Hepatocyte (in vitro differentiated cells): ENCODE measurements at regions not wholly inside any gene's neighbourhood (a gene's known extent, or its start where the extent isn't known, plus 50 kb on each side); places are given as distances from the start of the nearest gene placed in this dataset.

Experiments
- EZH2 ChIP-seq: fragments of 200-600 bp; sonication (generic); IDR thresholded peaks from 2 replicates; pipeline ENCODE4 v1.6.1; 2016; ENCODE audit warnings: antibody characterized with exemption, mild to moderate bottlenecking, borderline replicate concordance
- TF ChIP-seq, protein P1 (sequence below): fragments of 200-600 bp; sonication (generic); IDR thresholded peaks from 2 replicates; pipeline ENCODE4 v1.5.1; 2016; ENCODE audit warnings: antibody characterized with exemption, mild to moderate bottlenecking; ENCODE audit not compliant: poor library complexity

DNA sequence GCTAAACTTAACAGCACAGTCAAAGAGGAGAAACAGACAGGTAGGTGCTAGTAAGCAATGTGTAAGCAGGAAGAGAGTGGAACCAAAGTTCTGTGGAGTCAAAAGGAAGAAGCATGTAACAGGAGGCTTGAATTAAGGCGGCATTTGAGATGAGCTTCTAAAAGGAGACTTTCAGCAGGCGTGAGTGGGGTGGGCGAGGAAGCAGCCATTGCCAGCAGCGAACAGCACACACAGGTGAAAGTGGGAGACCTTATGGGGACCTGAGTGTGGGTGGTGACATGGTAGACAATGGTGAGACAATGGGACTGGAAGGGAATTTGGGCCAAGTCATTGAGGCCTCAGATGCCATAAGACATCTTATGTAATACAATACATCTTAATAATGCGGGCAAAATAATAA is 195.0 kb downstream of the PAX1 start:
- TF ChIP-seq, protein P1, sequence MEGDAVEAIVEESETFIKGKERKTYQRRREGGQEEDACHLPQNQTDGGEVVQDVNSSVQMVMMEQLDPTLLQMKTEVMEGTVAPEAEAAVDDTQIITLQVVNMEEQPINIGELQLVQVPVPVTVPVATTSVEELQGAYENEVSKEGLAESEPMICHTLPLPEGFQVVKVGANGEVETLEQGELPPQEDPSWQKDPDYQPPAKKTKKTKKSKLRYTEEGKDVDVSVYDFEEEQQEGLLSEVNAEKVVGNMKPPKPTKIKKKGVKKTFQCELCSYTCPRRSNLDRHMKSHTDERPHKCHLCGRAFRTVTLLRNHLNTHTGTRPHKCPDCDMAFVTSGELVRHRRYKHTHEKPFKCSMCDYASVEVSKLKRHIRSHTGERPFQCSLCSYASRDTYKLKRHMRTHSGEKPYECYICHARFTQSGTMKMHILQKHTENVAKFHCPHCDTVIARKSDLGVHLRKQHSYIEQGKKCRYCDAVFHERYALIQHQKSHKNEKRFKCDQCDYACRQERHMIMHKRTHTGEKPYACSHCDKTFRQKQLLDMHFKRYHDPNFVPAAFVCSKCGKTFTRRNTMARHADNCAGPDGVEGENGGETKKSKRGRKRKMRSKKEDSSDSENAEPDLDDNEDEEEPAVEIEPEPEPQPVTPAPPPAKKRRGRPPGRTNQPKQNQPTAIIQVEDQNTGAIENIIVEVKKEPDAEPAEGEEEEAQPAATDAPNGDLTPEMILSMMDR: no peak
- no peak for TF ChIP-seq EZH2
